Neural crest cell (in vitro differentiated cells): ENCODE measurements at regions not wholly inside any gene's neighbourhood (a gene's known extent, or its start where the extent isn't known, plus 50 kb on each side); places are given as distances from the start of the nearest gene placed in this dataset.

Source experiments
- DNase-seq: peaks from one replicate; pipeline ENCODE4 v3.0.0; 2021; ENCODE audit warnings: low read depth, mixed read lengths, low spot score
- H3K27ac Mint-ChIP-seq: one replicate; pipeline ENCODE4 v1.8.0; 2021; ENCODE audit warnings: mild to moderate bottlenecking, mixed read lengths; ENCODE audit not compliant: unreplicated experiment
- H3K27me3 Mint-ChIP-seq: 2 replicates; pipeline ENCODE4 v1.8.0; 2021; ENCODE audit warnings: low read depth, mild to moderate bottlenecking, mixed read lengths
- H3K36me3 Mint-ChIP-seq: 2 replicates; pipeline ENCODE4 v1.8.0; 2021; ENCODE audit warnings: low read depth, mild to moderate bottlenecking, mixed read lengths
- H3K4me1 Mint-ChIP-seq: 2 replicates; pipeline ENCODE4 v1.8.0; 2021; ENCODE audit warnings: mixed read lengths
- H3K4me3 Mint-ChIP-seq: one replicate; pipeline ENCODE4 v1.8.0; 2021; ENCODE audit warnings: mild to moderate bottlenecking, mixed read lengths
- H3K9me3 Mint-ChIP-seq: 2 replicates; pipeline ENCODE4 v1.8.0; 2021; ENCODE audit warnings: mixed read lengths
- CTCF ChIP-seq: fragments of 200-600 bp; sonication (generic); conservative IDR thresholded peaks from 2 replicates; pipeline ENCODE4 v1.5.0; 2021; ENCODE audit warnings: antibody characterized with exemption, mild to moderate bottlenecking

GRCh38 chr12:98228683-98229539, 286.5 kb upstream of the TMPO start:
- no peak for TF ChIP-seq CTCF
- H3K9me3 Mint-ChIP-seq: no peaks in the 10 kb centered on the region
- H3K4me1 Mint-ChIP-seq: peaks cover 6% of the 10 kb centered on the region
- H3K27ac Mint-ChIP-seq: no peak overlapping the region
- H3K27me3 Mint-ChIP-seq: peaks cover 5% of the 10 kb centered on the region
- no peak for DNase-seq
- no peaks in the 10 kb centered on the region for H3K36me3 Mint-ChIP-seq
- no peak overlapping the region for H3K4me3 Mint-ChIP-seq

GRCh38 chr12:98229540-98229924, 285.9 kb upstream of the TMPO start:
- Mint-ChIP-seq H3K4me1 (peaks cover 6% of the 10 kb centered on the region), H3K36me3 (no peaks in the 10 kb centered on the region), H3K27me3 (peaks cover 5% of the 10 kb centered on the region), H3K27ac (no peak overlapping the region), H3K9me3 (no peaks in the 10 kb centered on the region), H3K4me3 (no peak overlapping the region)
- no peak for TF ChIP-seq CTCF
- no peak for DNase-seq

GRCh38 chr12:98232753-98233390, 282.5 kb upstream of the TMPO start:
- Mint-ChIP-seq H3K9me3 (peaks cover 5% of the 10 kb centered on the region), H3K27ac (no peak overlapping the region), H3K36me3 (no peaks in the 10 kb centered on the region), H3K4me1 (peaks cover 9% of the 10 kb centered on the region), H3K27me3 (no peaks in the 10 kb centered on the region), H3K4me3 (no peak overlapping the region)
- TF ChIP-seq CTCF: no peak
- DNase-seq: no peak

- no peak for TF ChIP-seq CTCF
- Mint-ChIP-seq H3K4me1 (peaks cover 4% of the 10 kb centered on the region), H3K9me3 (peaks cover 5% of the 10 kb centered on the region), H3K36me3 (no peaks in the 10 kb centered on the region), H3K4me3 (no peak overlapping the region), H3K27ac (no peak overlapping the region), H3K27me3 (no peaks in the 10 kb centered on the region)
- no peak for DNase-seq
These were observed 280.1 kb upstream of the TMPO start for GRCh38 chr12:98235301-98235700.

GRCh38 chr12:98238515-98239130, 276.8 kb upstream of the TMPO start:
- TF ChIP-seq CTCF: no peak
- Mint-ChIP-seq H3K36me3 (no peaks in the 10 kb centered on the region), H3K27me3 (no peaks in the 10 kb centered on the region), H3K9me3 (peaks cover 5% of the 10 kb centered on the region), H3K4me3 (no peak overlapping the region), H3K4me1 (peaks cover 4% of the 10 kb centered on the region), H3K27ac (no peak overlapping the region)
- no peak for DNase-seq
